SW 1271 (cell line): ENCODE measurements at regions not wholly inside any gene's neighbourhood (a gene's known extent, or its start where the extent isn't known, plus 50 kb on each side); places are given as distances from the start of the nearest gene placed in this dataset.
"Not testable (repeated sequence)": the region's sequence is repeated elsewhere in the genome, so short reads cannot be mapped to it uniquely, and the experiment has no call there.

Source experiments
- DNase-seq, 2 experiments: peaks; one replicate each; lab custom pipeline; 2025; lab: John Stamatoyannopoulos, UW

GRCh38 chr3:194189243-194189791, 53.4 kb downstream of the HES1 start:
- DNase-seq, result no peak

DNA sequence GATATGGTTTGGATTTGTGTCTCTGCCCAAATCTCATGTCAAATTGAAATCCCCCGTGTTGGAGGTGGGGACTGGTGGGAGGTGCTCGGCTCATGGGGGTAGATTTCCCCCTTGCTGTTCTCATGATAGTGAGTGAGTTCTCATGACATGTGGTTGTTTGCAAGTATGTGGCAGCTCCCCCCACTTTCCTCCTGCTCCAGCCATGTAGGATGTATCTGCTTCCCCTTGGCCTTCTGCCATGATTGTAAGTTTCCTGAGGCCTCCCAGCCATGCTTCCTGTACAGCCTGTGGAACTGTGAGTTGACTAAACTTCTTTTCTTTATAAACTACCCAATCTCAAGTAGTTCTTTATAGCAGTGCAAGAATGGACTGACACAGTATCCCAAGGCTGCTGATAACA, 55.9 kb downstream of the HES1 start:
- not testable (repeated sequence) for DNase-seq

GRCh38 chr3:194194051-194194756, 58.3 kb downstream of the HES1 start:
- no peak for DNase-seq

- no peak for DNase-seq
These were observed 58.8 kb downstream of the HES1 start for GRCh38 chr3:194194757-194195085.

DNA sequence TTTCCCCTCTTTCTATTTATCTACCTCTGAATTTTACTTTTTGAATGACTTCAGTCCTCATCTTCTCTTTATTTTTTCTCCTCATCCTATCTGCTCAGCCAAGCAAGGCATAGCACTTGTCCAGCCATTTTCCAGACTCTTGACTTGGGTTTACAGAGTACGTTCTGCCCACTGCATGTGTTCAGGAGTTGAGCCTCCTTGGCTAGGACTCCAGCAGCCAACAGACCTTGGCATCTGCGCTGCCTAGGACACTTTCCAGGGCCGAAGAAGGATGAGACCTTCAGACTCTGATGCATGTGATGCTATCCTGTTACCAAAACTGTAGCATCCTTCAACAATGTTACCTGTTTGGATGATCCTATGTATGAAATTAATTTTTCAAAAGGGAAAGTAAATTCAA, 59.7 kb downstream of the HES1 start:
- DNase-seq, result no peak

- DNase-seq, result no peak
These were observed 60.9 kb downstream of the HES1 start for GRCh38 chr3:194196876-194197275.

GRCh38 chr3:194197396-194197960, 61.5 kb downstream of the HES1 start:
- DNase-seq, result no peak

GRCh38 chr3:194197981-194198695, 62.2 kb downstream of the HES1 start:
- DNase-seq, result no peak

GRCh38 chr3:194198938-194199337, 63.0 kb downstream of the HES1 start:
- no peak for DNase-seq

DNA sequence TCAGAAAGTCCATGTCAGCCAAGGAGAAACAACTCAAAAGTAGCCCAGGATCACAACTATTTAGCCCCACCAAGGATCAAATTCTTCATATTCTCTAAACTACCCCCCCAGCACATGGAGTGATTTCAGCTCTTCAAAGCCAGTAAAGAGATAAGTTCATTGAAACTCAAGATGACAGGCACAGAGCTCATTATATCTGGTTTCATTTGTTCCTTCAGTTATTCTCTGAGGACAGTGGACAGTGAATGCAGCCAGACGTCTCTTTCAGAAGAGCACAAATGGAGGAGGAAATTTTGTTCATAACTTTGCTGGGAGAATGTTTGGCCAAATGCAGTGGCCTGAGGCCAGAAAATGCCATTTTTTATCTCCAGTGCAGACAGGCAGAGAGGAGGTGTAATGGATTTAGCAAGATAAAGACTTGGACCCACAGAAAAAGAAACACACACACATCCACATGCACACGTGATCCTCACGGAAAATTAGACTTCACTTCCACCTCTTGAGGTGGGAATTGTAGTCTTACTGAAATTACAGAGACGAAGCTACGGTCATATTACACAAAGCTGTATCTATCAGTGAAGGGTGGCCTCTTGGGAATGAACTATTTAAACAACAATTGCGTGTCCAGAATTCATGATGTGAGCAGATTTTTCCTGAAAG, 64.6 kb downstream of the HES1 start:
- DNase-seq, result no peak

DNA sequence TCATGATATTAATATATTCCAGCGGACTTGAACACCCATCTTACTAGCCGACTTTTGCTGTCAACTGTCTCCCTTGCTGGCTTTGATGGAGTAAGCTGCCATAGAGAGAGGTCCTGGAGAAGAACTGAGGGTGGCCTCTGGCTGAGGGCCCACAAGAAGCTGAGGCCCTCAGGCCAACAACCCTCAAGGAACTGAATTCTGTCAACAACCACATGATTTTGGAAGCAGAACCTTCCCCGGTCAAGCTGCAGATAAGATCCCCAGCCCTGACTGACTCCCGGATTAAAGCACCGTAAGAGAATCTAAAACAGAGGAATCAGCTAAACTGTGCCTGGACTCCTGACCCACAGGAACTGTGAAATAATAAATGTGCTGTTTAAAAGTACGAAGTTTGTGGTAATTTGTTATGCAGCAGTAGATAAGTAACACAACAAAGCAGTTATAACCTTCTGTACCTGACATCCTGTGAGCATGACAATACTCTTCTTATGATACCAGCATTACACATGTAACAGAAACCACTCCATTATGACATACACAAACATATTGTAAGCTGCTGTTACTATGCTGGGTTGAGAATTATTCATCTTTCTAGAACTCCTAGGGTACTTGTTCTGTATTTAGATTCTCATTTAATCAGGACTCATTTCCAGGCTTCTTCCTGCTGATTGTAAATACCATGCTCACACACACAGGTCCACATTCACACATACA, 66.2 kb downstream of the HES1 start:
- no peak for DNase-seq

GRCh38 chr3:194203482-194204041, 67.6 kb downstream of the HES1 start:
- no peak for DNase-seq

- no peak for DNase-seq
These were observed 68.4 kb downstream of the HES1 start for GRCh38 chr3:194204042-194204987.

DNA sequence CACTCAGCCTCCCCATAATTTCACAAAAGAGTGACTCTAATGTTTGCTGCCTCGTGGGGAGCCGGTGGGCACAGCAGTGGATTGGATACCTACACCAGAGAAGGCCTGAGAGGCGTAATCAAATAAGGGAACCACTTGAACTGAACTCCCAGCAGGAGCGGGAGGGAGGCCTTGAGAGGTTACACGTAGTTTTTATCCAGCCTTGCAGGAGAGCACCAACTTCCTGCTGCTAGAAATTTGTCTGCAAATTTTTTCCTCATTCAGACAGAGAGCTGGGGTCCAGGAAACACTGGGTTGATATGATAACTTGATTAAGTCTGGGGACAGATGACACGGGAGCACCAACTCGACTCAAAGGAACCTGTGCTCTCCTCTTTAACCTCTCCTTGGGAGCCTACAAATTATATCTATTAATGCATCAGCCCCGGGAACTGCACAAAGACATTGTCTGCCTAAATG, 69.8 kb downstream of the HES1 start:
- no peak for DNase-seq

- no peak for DNase-seq
These were observed 70.4 kb downstream of the HES1 start for GRCh38 chr3:194206320-194206719.

GRCh38 chr3:194208709-194209108, 72.8 kb downstream of the HES1 start:
- no peak for DNase-seq

- no peak for DNase-seq
These were observed 76.4 kb downstream of the HES1 start for GRCh38 chr3:194212161-194212844.

GRCh38 chr3:194212845-194213331, 76.9 kb downstream of the HES1 start:
- DNase-seq, result no peak

DNA sequence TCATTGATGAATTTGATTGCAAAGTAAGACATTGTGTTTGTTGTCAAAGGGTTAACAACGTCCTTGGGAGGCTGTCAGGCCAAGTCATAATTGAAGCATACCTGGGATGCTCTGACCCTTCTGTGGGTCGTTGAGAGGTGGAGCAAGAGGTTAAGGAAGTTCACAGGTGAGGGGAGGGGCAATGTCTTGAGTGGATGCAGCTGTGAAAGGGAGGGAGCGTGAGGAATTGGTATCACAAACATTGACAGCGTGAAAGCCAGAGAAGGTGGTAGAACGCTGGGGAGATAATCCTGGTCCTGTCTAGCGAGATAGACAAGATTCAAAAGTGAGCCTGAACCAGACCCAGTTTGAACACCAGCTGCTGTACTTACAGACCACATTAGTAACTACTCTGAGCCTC, 79.4 kb downstream of the HES1 start:
- DNase-seq, result no peak
